T follicular helper cell (primary cell): ENCODE measurements at regions not wholly inside any gene's neighbourhood (a gene's known extent, or its start where the extent isn't known, plus 50 kb on each side); places are given as distances from the start of the nearest gene placed in this dataset.
"Not testable (repeated sequence)": the region's sequence is repeated elsewhere in the genome, so short reads cannot be mapped to it uniquely, and the experiment has no call there.

ENCODE experiments used
- DNase-seq: peaks from one replicate; pipeline ENCODE4 v3.0.0-alpha.2; 2020; ENCODE audit warnings: low read depth

GRCh38 chr5:116896001-116896400, 321.4 kb upstream of the SEMA6A start:
- DNase-seq = no peak

- DNase-seq = no peak
Observed at GRCh38 chr5:116892993-116893392, 318.4 kb upstream of the SEMA6A start.

GRCh38 chr5:116887104-116887503, 312.5 kb upstream of the SEMA6A start:
- DNase-seq = no peak

- no peak for DNase-seq
Observed at GRCh38 chr5:116885825-116886224, 311.2 kb upstream of the SEMA6A start.

GRCh38 chr5:116883875-116884274, 309.3 kb upstream of the SEMA6A start:
- DNase-seq = no peak

GRCh38 chr5:116881921-116882531, 307.4 kb upstream of the SEMA6A start:
- DNase-seq = no peak

- no peak for DNase-seq
Observed at GRCh38 chr5:116880601-116881000, 306.0 kb upstream of the SEMA6A start.

- DNase-seq = no peak
Observed at GRCh38 chr5:116880150-116880549, 305.5 kb upstream of the SEMA6A start.

- no peak for DNase-seq
Observed at GRCh38 chr5:116876240-116876840, 301.7 kb upstream of the SEMA6A start.

- DNase-seq = no peak
Observed at GRCh38 chr5:116872986-116873385, 298.4 kb upstream of the SEMA6A start.

GRCh38 chr5:116872486-116872885, 297.9 kb upstream of the SEMA6A start:
- no peak for DNase-seq

GRCh38 chr5:116867825-116868224, 293.2 kb upstream of the SEMA6A start:
- DNase-seq = not testable (repeated sequence)

GRCh38 chr5:116865651-116866050, 291.0 kb upstream of the SEMA6A start:
- DNase-seq = no peak

GRCh38 chr5:116864838-116865190, 290.2 kb upstream of the SEMA6A start:
- no peak for DNase-seq

- DNase-seq = no peak
Observed at GRCh38 chr5:116864157-116864837, 289.7 kb upstream of the SEMA6A start.

GRCh38 chr5:116862632-116863455, 288.2 kb upstream of the SEMA6A start:
- DNase-seq = no peak

- DNase-seq = no peak
Observed at GRCh38 chr5:116861666-116862065, 287.0 kb upstream of the SEMA6A start.

GRCh38 chr5:116861097-116861496, 286.5 kb upstream of the SEMA6A start:
- DNase-seq = no peak

- no peak for DNase-seq
Observed at GRCh38 chr5:116859666-116860320, 285.2 kb upstream of the SEMA6A start.

GRCh38 chr5:116858705-116859333, 284.2 kb upstream of the SEMA6A start:
- DNase-seq = no peak

GRCh38 chr5:116858020-116858419, 283.4 kb upstream of the SEMA6A start:
- not testable (repeated sequence) for DNase-seq

- no peak for DNase-seq
Observed at GRCh38 chr5:116856271-116856670, 281.6 kb upstream of the SEMA6A start.
